CD4-positive, alpha-beta T cell treated with Interferon gamma for 1 hour (primary cell): ENCODE measurements at regions not wholly inside any gene's neighbourhood (a gene's known extent, or its start where the extent isn't known, plus 50 kb on each side); places are given as distances from the start of the nearest gene placed in this dataset.

Source experiments
- DNase-seq: peaks from one replicate; pipeline ENCODE4 v3.0.0-alpha.2; 2020

- DNase-seq, result no peak
Measured at GRCh38 chr2:240227538-240228428, 87.3 kb upstream of the OTOS start.

GRCh38 chr2:240229005-240229404 is 88.5 kb upstream of the OTOS start:
- DNase-seq, result no peak

GRCh38 chr2:240229603-240230235 is 89.3 kb upstream of the OTOS start:
- DNase-seq, result no peak

- no peak for DNase-seq
Measured at GRCh38 chr2:240230291-240230931, 90.0 kb upstream of the OTOS start.

GRCh38 chr2:240231838-240232244 is 91.4 kb upstream of the OTOS start:
- no peak for DNase-seq

GRCh38 chr2:240232264-240232915 is 91.9 kb upstream of the OTOS start:
- DNase-seq, result no peak

GRCh38 chr2:240232961-240233884 is 92.8 kb upstream of the OTOS start:
- DNase-seq, result peak; percentile 57

GRCh38 chr2:240233885-240234502 is 93.5 kb upstream of the OTOS start:
- DNase-seq, result no peak

- no peak for DNase-seq
Measured at GRCh38 chr2:240234503-240234951, 94.1 kb upstream of the OTOS start.

GRCh38 chr2:240235149-240235803 is 94.8 kb upstream of the OTOS start:
- DNase-seq, result no peak

- DNase-seq, result no peak
Measured at GRCh38 chr2:240235811-240236210, 95.4 kb upstream of the OTOS start.

- DNase-seq, result no peak
Measured at GRCh38 chr2:240236217-240237111, 96.0 kb upstream of the OTOS start.

- DNase-seq, result no peak
Measured at GRCh38 chr2:240237609-240238174, 97.2 kb upstream of the OTOS start.

- no peak for DNase-seq
Measured at GRCh38 chr2:240238201-240238600, 97.7 kb upstream of the OTOS start.

- no peak for DNase-seq
Measured at GRCh38 chr2:240238786-240239185, 98.3 kb upstream of the OTOS start.

- DNase-seq, result no peak
Measured at GRCh38 chr2:240239325-240239724, 98.9 kb upstream of the OTOS start.

- no peak for DNase-seq
Measured at GRCh38 chr2:240240017-240240734, 99.7 kb upstream of the OTOS start.

- DNase-seq, result no peak
Measured at GRCh38 chr2:240240781-240241180, 100.3 kb upstream of the OTOS start.

- DNase-seq, result no peak
Measured at GRCh38 chr2:240241572-240241971, 101.1 kb upstream of the OTOS start.
